ENCODE measurements at regions not wholly inside any gene's neighbourhood (a gene's known extent, or its start where the extent isn't known, plus 50 kb on each side); places are given as distances from the start of the nearest gene placed in this dataset.

- DNase-seq (ENCODE audit: low read depth in 2 of 2) = no peak
- Histone ChIP-seq H3K9ac (ENCODE audit: insufficient read depth, low read length) (no peak overlapping the region), H3K27me3 (ENCODE audit: control insufficient read depth, insufficient read depth, low read length) (no peaks in the 10 kb centered on the region), H2AFZ (ENCODE audit: low read length) (no peak overlapping the region), H3K4me2 (ENCODE audit: extremely low read depth, insufficient read depth, low read length) (no peak overlapping the region), H3K4me3 (replicated peaks in 1 of 4; ENCODE audit: control extremely low read depth in 1 of 4, insufficient read depth in 1 of 4, low read depth in 3 of 4, low read length in 4 of 4) (no peak overlapping the region), H3K36me3 (ENCODE audit: control insufficient read depth, insufficient read depth, low read length) (no peaks in the 10 kb centered on the region), H3K79me2 (ENCODE audit: control insufficient read depth, insufficient read depth, low read length) (no peaks in the 10 kb centered on the region), H4K20me1 (ENCODE audit: control insufficient read depth, extremely low read depth, insufficient read depth, low read length) (no peaks in the 10 kb centered on the region), H3K27ac (ENCODE audit: insufficient read depth, low read length) (no peak overlapping the region), H3K9me3 (ENCODE audit: control insufficient read depth, insufficient read depth, low read depth, low read length) (no peaks in the 10 kb centered on the region), H3K4me1 (ENCODE audit: control insufficient read depth, extremely low read depth, insufficient read depth, low read length) (no peaks in the 10 kb centered on the region)
- no peak for TF ChIP-seq CTCF (conservative IDR thresholded peaks at IDR 0.05 in 1 of 2, IDR thresholded peaks at IDR 0.05 in 1 of 2; ENCODE audit: low read depth in 1 of 2, low read length in 2 of 2)
- no peak for TF ChIP-seq EZH2 (IDR thresholded peaks at IDR 0.05; ENCODE audit: low read length, missing control alignments)
Observed at GRCh38 chr11:134685793-134686380, 273.8 kb upstream of the B3GAT1 start.

GRCh38 chr11:134684576-134684975 is 272.5 kb upstream of the B3GAT1 start:
- no peak overlapping the region for H3K9ac ChIP-seq (ENCODE audit: insufficient read depth, low read length)
- TF ChIP-seq EZH2 (IDR thresholded peaks at IDR 0.05; ENCODE audit: low read length, missing control alignments) = no peak
- no peak for TF ChIP-seq CTCF (conservative IDR thresholded peaks at IDR 0.05 in 1 of 2, IDR thresholded peaks at IDR 0.05 in 1 of 2; ENCODE audit: low read depth in 1 of 2, low read length in 2 of 2)
- no peak overlapping the region for H3K4me2 ChIP-seq (ENCODE audit: extremely low read depth, insufficient read depth, low read length)
- no peaks in the 10 kb centered on the region for H3K36me3 ChIP-seq (ENCODE audit: control insufficient read depth, insufficient read depth, low read length)
- H3K79me2 ChIP-seq (ENCODE audit: control insufficient read depth, insufficient read depth, low read length) = no peaks in the 10 kb centered on the region
- DNase-seq (ENCODE audit: low read depth in 2 of 2) = no peak
- H3K4me1 ChIP-seq (ENCODE audit: control insufficient read depth, extremely low read depth, insufficient read depth, low read length) = no peaks in the 10 kb centered on the region
- H3K9me3 ChIP-seq (ENCODE audit: control insufficient read depth, insufficient read depth, low read depth, low read length) = no peaks in the 10 kb centered on the region
- no peak overlapping the region for H2AFZ ChIP-seq (ENCODE audit: low read length)
- no peaks in the 10 kb centered on the region for H4K20me1 ChIP-seq (ENCODE audit: control insufficient read depth, extremely low read depth, insufficient read depth, low read length)
- no peaks in the 10 kb centered on the region for H3K27me3 ChIP-seq (ENCODE audit: control insufficient read depth, insufficient read depth, low read length)
- H3K4me3 ChIP-seq (replicated peaks in 1 of 4; ENCODE audit: control extremely low read depth in 1 of 4, insufficient read depth in 1 of 4, low read depth in 3 of 4, low read length in 4 of 4) = no peak overlapping the region
- no peak overlapping the region for H3K27ac ChIP-seq (ENCODE audit: insufficient read depth, low read length)

DNA sequence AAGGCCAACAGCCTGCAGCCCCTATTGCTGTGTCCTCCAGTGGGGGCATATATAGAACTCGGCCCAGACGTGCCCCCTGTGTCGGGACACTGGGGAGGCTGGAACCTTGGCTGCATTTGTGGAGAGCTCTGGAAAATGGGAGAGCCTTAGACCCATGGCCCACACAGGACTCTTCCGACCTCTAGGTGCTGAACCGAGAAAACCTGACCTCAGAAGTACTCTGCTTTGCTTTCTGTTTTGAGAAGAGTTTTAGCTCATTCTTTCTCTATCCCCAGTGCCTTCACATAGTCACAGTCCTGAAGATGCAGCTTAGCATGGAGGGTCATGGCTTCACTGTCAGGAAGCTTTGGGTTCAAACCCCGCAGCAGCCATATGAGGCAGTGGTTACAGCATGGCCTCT is 271.8 kb upstream of the B3GAT1 start:
- Histone ChIP-seq H3K4me2 (ENCODE audit: extremely low read depth, insufficient read depth, low read length) (no peak overlapping the region), H3K9me3 (ENCODE audit: control insufficient read depth, insufficient read depth, low read depth, low read length) (no peaks in the 10 kb centered on the region), H3K36me3 (ENCODE audit: control insufficient read depth, insufficient read depth, low read length) (no peaks in the 10 kb centered on the region), H3K27ac (ENCODE audit: insufficient read depth, low read length) (no peak overlapping the region), H3K79me2 (ENCODE audit: control insufficient read depth, insufficient read depth, low read length) (no peaks in the 10 kb centered on the region), H3K9ac (ENCODE audit: insufficient read depth, low read length) (no peak overlapping the region), H3K27me3 (ENCODE audit: control insufficient read depth, insufficient read depth, low read length) (no peaks in the 10 kb centered on the region), H4K20me1 (ENCODE audit: control insufficient read depth, extremely low read depth, insufficient read depth, low read length) (no peaks in the 10 kb centered on the region), H2AFZ (ENCODE audit: low read length) (no peak overlapping the region), H3K4me1 (ENCODE audit: control insufficient read depth, extremely low read depth, insufficient read depth, low read length) (no peaks in the 10 kb centered on the region), H3K4me3 (replicated peaks in 1 of 4; ENCODE audit: control extremely low read depth in 1 of 4, insufficient read depth in 1 of 4, low read depth in 3 of 4, low read length in 4 of 4) (no peak overlapping the region)
- DNase-seq (ENCODE audit: low read depth in 2 of 2) = no peak
- no peak for TF ChIP-seq EZH2 (IDR thresholded peaks at IDR 0.05; ENCODE audit: low read length, missing control alignments)
- TF ChIP-seq CTCF (conservative IDR thresholded peaks at IDR 0.05 in 1 of 2, IDR thresholded peaks at IDR 0.05 in 1 of 2; ENCODE audit: low read depth in 1 of 2, low read length in 2 of 2) = no peak
